CD4-positive, alpha-beta T cell treated with Interleukin-4 for 1 hour (primary cell): ENCODE measurements at regions not wholly inside any gene's neighbourhood (a gene's known extent, or its start where the extent isn't known, plus 50 kb on each side); places are given as distances from the start of the nearest gene placed in this dataset.

ENCODE experiments used
- DNase-seq, 2 donors: peaks; one replicate each; pipeline ENCODE4 v3.0.0-alpha.2; 2020 to 2022

GRCh38 chr21:19261731-19262376 lies 858.3 kb upstream of the TMPRSS15 start:
- no peak for DNase-seq

GRCh38 chr21:19266636-19267035 lies 863.1 kb upstream of the TMPRSS15 start:
- DNase-seq: no peak

- no peak for DNase-seq
These were observed 865.1 kb upstream of the TMPRSS15 start for GRCh38 chr21:19268686-19269085.

GRCh38 chr21:19275065-19275464 lies 871.5 kb upstream of the TMPRSS15 start:
- no peak for DNase-seq

- DNase-seq: no peak
These were observed 873.1 kb upstream of the TMPRSS15 start for GRCh38 chr21:19276665-19277064.

- no peak for DNase-seq
These were observed 883.3 kb upstream of the TMPRSS15 start for GRCh38 chr21:19286876-19287275.

- DNase-seq: no peak
These were observed 886.7 kb upstream of the TMPRSS15 start for GRCh38 chr21:19290328-19290727.

- DNase-seq: no peak
These were observed 916.7 kb upstream of the TMPRSS15 start for GRCh38 chr21:19320291-19320690.

GRCh38 chr21:19321688-19322087 lies 918.1 kb upstream of the TMPRSS15 start:
- no peak for DNase-seq

GRCh38 chr21:19322360-19322759 lies 918.8 kb upstream of the TMPRSS15 start:
- no peak for DNase-seq

- DNase-seq: no peak
These were observed 923.1 kb upstream of the TMPRSS15 start for GRCh38 chr21:19326531-19327319.

- no peak for DNase-seq
These were observed 925.4 kb upstream of the TMPRSS15 start for GRCh38 chr21:19328954-19329353.

GRCh38 chr21:19340303-19340702 lies 936.7 kb upstream of the TMPRSS15 start:
- DNase-seq: no peak

GRCh38 chr21:19340954-19341353 lies 937.4 kb upstream of the TMPRSS15 start:
- no peak for DNase-seq

- DNase-seq: no peak
These were observed 940.1 kb upstream of the TMPRSS15 start for GRCh38 chr21:19343711-19344110.

GRCh38 chr21:19350286-19350685 lies 946.7 kb upstream of the TMPRSS15 start:
- no peak for DNase-seq

- DNase-seq: no peak
These were observed 949.7 kb upstream of the TMPRSS15 start for GRCh38 chr21:19353256-19353655.

GRCh38 chr21:19368944-19369343 lies 965.4 kb upstream of the TMPRSS15 start:
- no peak for DNase-seq

GRCh38 chr21:19392390-19392789 lies 988.8 kb upstream of the TMPRSS15 start:
- DNase-seq: no peak

GRCh38 chr21:19400223-19400770 lies 996.7 kb upstream of the TMPRSS15 start:
- no peak for DNase-seq

- DNase-seq: no peak
These were observed 999.3 kb upstream of the TMPRSS15 start for GRCh38 chr21:19402870-19403269.

GRCh38 chr21:19405326-19405725 lies 1001.7 kb upstream of the TMPRSS15 start:
- no peak for DNase-seq

- no peak for DNase-seq
These were observed 1017.0 kb upstream of the TMPRSS15 start for GRCh38 chr21:19420565-19420964.

- DNase-seq: no peak
These were observed 1030.0 kb upstream of the TMPRSS15 start for GRCh38 chr21:19433623-19434022.
